ENCODE measurements at regions not wholly inside any gene's neighbourhood (a gene's known extent, or its start where the extent isn't known, plus 50 kb on each side); places are given as distances from the start of the nearest gene placed in this dataset.

DNA sequence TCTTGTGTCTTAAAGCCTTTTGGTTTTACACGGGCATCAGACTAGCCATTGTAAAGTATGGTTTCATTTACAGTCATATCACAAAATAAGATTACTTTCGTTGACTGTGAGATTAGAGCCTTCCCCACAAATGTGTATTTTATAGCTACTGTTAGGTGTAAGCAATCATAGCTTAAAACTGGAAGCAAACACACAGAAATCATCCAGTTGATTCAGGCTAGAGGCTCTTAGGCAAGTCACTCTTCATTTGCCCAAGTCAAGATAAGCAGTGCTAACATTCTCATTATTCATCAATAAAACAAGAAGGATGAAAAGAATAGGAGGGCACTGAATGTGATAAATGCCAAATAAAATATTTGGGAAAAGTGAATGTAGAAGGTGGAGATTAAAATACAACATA lies 448.7 kb upstream of the FAM241A start:
- WGBS: 55% methylated on average over 2 of the region's 2 CpGs
- no peak overlapping the region for H3K9ac ChIP-seq (ENCODE audit: low read depth in 1 of 2, low read length in 2 of 2)
- H3K27me3 ChIP-seq (ENCODE audit: control insufficient read depth in 4 of 4, insufficient read depth in 4 of 4, low read length in 3 of 4): peaks cover 0 to 2% (median 0%) of the 10 kb centered on the region in 4 donors
- no peak overlapping the region for H3K4me3 ChIP-seq (ENCODE audit: low read depth in 1 of 3, low read length in 3 of 3)
- DNase-seq (ENCODE audit: low spot score): no peak
- no peaks in the 10 kb centered on the region for H3K9me3 ChIP-seq (ENCODE audit: control insufficient read depth in 4 of 4, low read length in 3 of 4)
- TF ChIP-seq FOXA1 (IDR thresholded peaks at IDR 0.05) (no peak), JUND (IDR thresholded peaks at IDR 0.05) (no peak), RAD21 (IDR thresholded peaks at IDR 0.05) (no peak), GABPA (IDR thresholded peaks at IDR 0.05 in 1 of 2, conservative IDR thresholded peaks at IDR 0.05 in 1 of 2) (no peak), REST (IDR thresholded peaks at IDR 0.05) (no peak), EGR1 (IDR thresholded peaks at IDR 0.05; ENCODE audit: low read depth in 2 of 2) (no peak), NR2F2 (IDR thresholded peaks at IDR 0.05) (no peak), SP1 (IDR thresholded peaks at IDR 0.05) (no peak)
- TF ChIP-seq, protein P1, sequence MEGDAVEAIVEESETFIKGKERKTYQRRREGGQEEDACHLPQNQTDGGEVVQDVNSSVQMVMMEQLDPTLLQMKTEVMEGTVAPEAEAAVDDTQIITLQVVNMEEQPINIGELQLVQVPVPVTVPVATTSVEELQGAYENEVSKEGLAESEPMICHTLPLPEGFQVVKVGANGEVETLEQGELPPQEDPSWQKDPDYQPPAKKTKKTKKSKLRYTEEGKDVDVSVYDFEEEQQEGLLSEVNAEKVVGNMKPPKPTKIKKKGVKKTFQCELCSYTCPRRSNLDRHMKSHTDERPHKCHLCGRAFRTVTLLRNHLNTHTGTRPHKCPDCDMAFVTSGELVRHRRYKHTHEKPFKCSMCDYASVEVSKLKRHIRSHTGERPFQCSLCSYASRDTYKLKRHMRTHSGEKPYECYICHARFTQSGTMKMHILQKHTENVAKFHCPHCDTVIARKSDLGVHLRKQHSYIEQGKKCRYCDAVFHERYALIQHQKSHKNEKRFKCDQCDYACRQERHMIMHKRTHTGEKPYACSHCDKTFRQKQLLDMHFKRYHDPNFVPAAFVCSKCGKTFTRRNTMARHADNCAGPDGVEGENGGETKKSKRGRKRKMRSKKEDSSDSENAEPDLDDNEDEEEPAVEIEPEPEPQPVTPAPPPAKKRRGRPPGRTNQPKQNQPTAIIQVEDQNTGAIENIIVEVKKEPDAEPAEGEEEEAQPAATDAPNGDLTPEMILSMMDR (IDR thresholded peaks at IDR 0.05; ENCODE audit: low read depth, low read length, missing input control): no peak
- TF ChIP-seq, protein P2, sequence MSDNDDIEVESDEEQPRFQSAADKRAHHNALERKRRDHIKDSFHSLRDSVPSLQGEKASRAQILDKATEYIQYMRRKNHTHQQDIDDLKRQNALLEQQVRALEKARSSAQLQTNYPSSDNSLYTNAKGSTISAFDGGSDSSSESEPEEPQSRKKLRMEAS (IDR thresholded peaks at IDR 0.05): no peak
- no peaks in the 10 kb centered on the region for H3K4me1 ChIP-seq (ENCODE audit: control insufficient read depth in 4 of 4, insufficient read depth in 4 of 4, low read length in 3 of 4)
- no peak overlapping the region for H3K27ac ChIP-seq (ENCODE audit: low read depth in 1 of 2, low read length in 2 of 2)
- no peaks in the 10 kb centered on the region for H3K36me3 ChIP-seq (ENCODE audit: control insufficient read depth in 4 of 4, insufficient read depth in 3 of 4, low read depth in 1 of 4, low read length in 3 of 4)

- Histone ChIP-seq H3K4me3 (ENCODE audit: low read depth in 1 of 3, low read length in 3 of 3) (no peak overlapping the region), H3K9me3 (ENCODE audit: control insufficient read depth in 4 of 4, low read length in 3 of 4) (no peaks in the 10 kb centered on the region), H3K36me3 (ENCODE audit: control insufficient read depth in 4 of 4, insufficient read depth in 3 of 4, low read depth in 1 of 4, low read length in 3 of 4) (no peaks in the 10 kb centered on the region), H3K9ac (ENCODE audit: low read depth in 1 of 2, low read length in 2 of 2) (no peak overlapping the region), H3K27me3 (ENCODE audit: control insufficient read depth in 4 of 4, insufficient read depth in 4 of 4, low read length in 3 of 4) (no peaks in the 10 kb centered on the region), H3K27ac (ENCODE audit: low read depth in 1 of 2, low read length in 2 of 2) (no peak overlapping the region), H3K4me1 (ENCODE audit: control insufficient read depth in 4 of 4, insufficient read depth in 4 of 4, low read length in 3 of 4) (no peaks in the 10 kb centered on the region)
- 53% methylated on average over 2 of the region's 2 CpGs for WGBS
- no peak for DNase-seq (ENCODE audit: low spot score)
- no peak for TF ChIP-seq HNF4G (IDR thresholded peaks at IDR 0.05)
- TF ChIP-seq JUND (IDR thresholded peaks at IDR 0.05): no peak
- TF ChIP-seq, protein P1 (IDR thresholded peaks at IDR 0.05; ENCODE audit: low read depth, low read length, missing input control): no peak
- no peak for TF ChIP-seq RAD21 (IDR thresholded peaks at IDR 0.05)
- TF ChIP-seq HNF4A (conservative IDR thresholded peaks at IDR 0.05): no peak
- no peak for TF ChIP-seq ZBTB33 (IDR thresholded peaks at IDR 0.05)
- no peak for TF ChIP-seq SP1 (IDR thresholded peaks at IDR 0.05)
- TF ChIP-seq TAF1 (conservative IDR thresholded peaks at IDR 0.05): no peak
- no peak for TF ChIP-seq REST (IDR thresholded peaks at IDR 0.05)
- TF ChIP-seq, protein P2 (IDR thresholded peaks at IDR 0.05): no peak
- TF ChIP-seq GABPA (IDR thresholded peaks at IDR 0.05 in 1 of 2, conservative IDR thresholded peaks at IDR 0.05 in 1 of 2): no peak
- no peak for TF ChIP-seq FOXA1 (IDR thresholded peaks at IDR 0.05)
- TF ChIP-seq EGR1 (IDR thresholded peaks at IDR 0.05; ENCODE audit: low read depth in 2 of 2): no peak
- no peak for TF ChIP-seq ATF3 (IDR thresholded peaks at IDR 0.05)
Measured at GRCh38 chr4:111697176-111697942, 447.9 kb upstream of the FAM241A start.

All from liver (tissue), 8 donors.